WI38 (cell line): ENCODE measurements at regions not wholly inside any gene's neighbourhood (a gene's known extent, or its start where the extent isn't known, plus 50 kb on each side); places are given as distances from the start of the nearest gene placed in this dataset.

Experiments
- H3K4me3 ChIP-seq: 2 replicates; pipeline ENCODE4 v1.5.1; 2011; ENCODE audit warnings: low read depth, mild to moderate bottlenecking, control low read depth, low read length
- CTCF ChIP-seq: IDR thresholded peaks from 2 replicates; pipeline ENCODE4 v1.5.1; 2012; ENCODE audit warnings: low read depth, mild to moderate bottlenecking, control low read depth, low read length

GRCh38 chr4:71288875-71289274 lies 49.9 kb upstream of the SLC4A4 start:
- no peak overlapping the region for H3K4me3 ChIP-seq
- no peak for TF ChIP-seq CTCF
